CD14-positive monocyte (primary cell): ENCODE measurements at regions not wholly inside any gene's neighbourhood (a gene's known extent, or its start where the extent isn't known, plus 50 kb on each side); places are given as distances from the start of the nearest gene placed in this dataset.

Experiments used
- DNase-seq, 3 donors: peaks; one replicate each; pipeline ENCODE4 v3.0.0-alpha.2; 2011 to 2022
- H2AFZ ChIP-seq: 2 replicates; pipeline ENCODE4 v1.6.0; 2012; ENCODE audit warnings: mild to moderate bottlenecking, low read depth, low read length, inconsistent platforms; ENCODE audit not compliant: insufficient read depth, poor library complexity, severe bottlenecking
- H3K27ac ChIP-seq, 2 donors: 1 replicate in 1 of 2; 2 replicates in 1 of 2; pipeline ENCODE4 v1.5.1; 2012 to 2013; ENCODE audit warnings: low read length in 2 of 2, control low read depth in 1 of 2, inconsistent platforms in 1 of 2, low read depth in 1 of 2, mild to moderate bottlenecking in 1 of 2
- H3K27me3 ChIP-seq, 2 donors: one replicate each; pipeline versions ENCODE4 v1.6.0 to v1.6.1; 2011 to 2013; ENCODE audit warnings: low read length in 2 of 2; ENCODE audit not compliant: control insufficient read depth in 2 of 2, insufficient read depth in 2 of 2
- H3K36me3 ChIP-seq, 2 donors: replicated peaks in 1 of 2; 1 replicate in 1 of 2; 2 replicates in 1 of 2; pipeline versions ENCODE4 v1.5.1 to v1.6.1; 2012 to 2013; ENCODE audit warnings: low read length in 2 of 2, control low read depth in 1 of 2, inconsistent platforms in 1 of 2, mild to moderate bottlenecking in 1 of 2; ENCODE audit not compliant: insufficient read depth in 2 of 2, control insufficient read depth in 1 of 2
- H3K4me1 ChIP-seq, 2 donors: 1 replicate in 1 of 2; 2 replicates in 1 of 2; pipeline versions ENCODE4 v1.5.1 to v1.6.1; 2012 to 2013; ENCODE audit warnings: low read length in 2 of 2, control low read depth in 1 of 2, inconsistent platforms in 1 of 2, mild to moderate bottlenecking in 1 of 2, moderate library complexity in 1 of 2; ENCODE audit not compliant: insufficient read depth in 2 of 2, control insufficient read depth in 1 of 2
- H3K4me2 ChIP-seq: replicated peaks from 2 replicates; pipeline ENCODE3; 2012; ENCODE audit warnings: low read length, moderate library complexity, mild to moderate bottlenecking; ENCODE audit not compliant: poor library complexity, severe bottlenecking; ENCODE audit errors: extremely low read depth
- H3K4me3 ChIP-seq, 3 experiments: fragments of 200-600 bp in 1 of 3; sonication (generic) in 1 of 3; replicated peaks in 1 of 3; 1 replicate in 2 of 3; 2 replicates in 1 of 3; pipeline ENCODE4 v1.5.1; 2011 to 2013; ENCODE audit warnings: low read length in 3 of 3, mild to moderate bottlenecking in 3 of 3, control low read depth in 2 of 3, low read depth in 2 of 3, inconsistent platforms in 1 of 3, moderate library complexity in 1 of 3
- H3K79me2 ChIP-seq: 2 replicates; pipeline ENCODE4 v1.6.0; 2012; ENCODE audit warnings: mild to moderate bottlenecking, control low read depth, inconsistent platforms, low read length, moderate library complexity; ENCODE audit not compliant: insufficient read depth
- H3K9ac ChIP-seq: 2 replicates; pipeline ENCODE4 v1.6.0; 2017; ENCODE audit warnings: low read length, mild to moderate bottlenecking; ENCODE audit not compliant: insufficient read depth, poor library complexity, severe bottlenecking
- H3K9me3 ChIP-seq, 2 donors: replicated peaks in 1 of 2; 1 replicate in 1 of 2; 2 replicates in 1 of 2; pipeline versions ENCODE4 v1.5.1 to v1.6.1; 2012 to 2013; ENCODE audit warnings: low read length in 2 of 2, control low read depth in 1 of 2; ENCODE audit not compliant: control insufficient read depth in 1 of 2, insufficient read depth in 1 of 2
- H4K20me1 ChIP-seq: 2 replicates; pipeline ENCODE4 v1.6.0; 2012; ENCODE audit warnings: mild to moderate bottlenecking, low read length, control low read depth, moderate library complexity; ENCODE audit not compliant: insufficient read depth
- H3K27ac Mint-ChIP-seq, 7 donors: one replicate each; pipeline ENCODE4 v1.8.0; 2020; ENCODE audit warnings: mild to moderate bottlenecking in 7 of 7, mixed read lengths in 7 of 7, moderate library complexity in 6 of 7, inconsistent platforms in 2 of 7
- H3K27me3 Mint-ChIP-seq, 3 donors: one replicate each; pipeline ENCODE4 v1.8.0; 2021 to 2022; ENCODE audit warnings: low read depth in 3 of 3, mild to moderate bottlenecking in 3 of 3, mixed read lengths in 3 of 3, moderate library complexity in 3 of 3, inconsistent platforms in 1 of 3
- H3K36me3 Mint-ChIP-seq, 2 donors: one replicate each; pipeline ENCODE4 v1.8.0; 2020; ENCODE audit warnings: mixed read lengths in 2 of 2, inconsistent platforms in 1 of 2, mild to moderate bottlenecking in 1 of 2
- H3K4me1 Mint-ChIP-seq: one replicate; pipeline ENCODE4 v1.8.0; 2020; ENCODE audit warnings: mild to moderate bottlenecking, mixed read lengths
- H3K4me3 Mint-ChIP-seq, 2 donors: one replicate each; pipeline ENCODE4 v1.8.0; 2020; ENCODE audit warnings: mild to moderate bottlenecking in 2 of 2, mixed read lengths in 2 of 2, moderate library complexity in 1 of 2
- H3K9me3 Mint-ChIP-seq, 7 donors: one replicate each; pipeline ENCODE4 v1.8.0; 2020 to 2022; ENCODE audit warnings: mixed read lengths in 7 of 7, mild to moderate bottlenecking in 6 of 7, moderate library complexity in 6 of 7, inconsistent platforms in 2 of 7
- CTCF ChIP-seq: fragments of 200-600 bp; IDR thresholded peaks from one replicate; pipeline ENCODE4 v1.8.0; 2022; ENCODE audit warnings: antibody characterized with exemption, mild to moderate bottlenecking
- WGBS: methylation state at CpG from one replicate; pipeline ENCODE4 v1.1.5; 2013; ENCODE audit warnings: missing lambda C conversion rate; ENCODE audit not compliant: insufficient coverage; 5-methylcytosine and 5-hydroxymethylcytosine counted together
- intact Hi-C, 2 donors: fragments of 100-400 bp; cut with micrococcal nuclease; formaldehyde crosslinking; loops; one replicate each; pipeline versions ENCODE4 v1.15.0 to v1.15.1; 2023

DNA sequence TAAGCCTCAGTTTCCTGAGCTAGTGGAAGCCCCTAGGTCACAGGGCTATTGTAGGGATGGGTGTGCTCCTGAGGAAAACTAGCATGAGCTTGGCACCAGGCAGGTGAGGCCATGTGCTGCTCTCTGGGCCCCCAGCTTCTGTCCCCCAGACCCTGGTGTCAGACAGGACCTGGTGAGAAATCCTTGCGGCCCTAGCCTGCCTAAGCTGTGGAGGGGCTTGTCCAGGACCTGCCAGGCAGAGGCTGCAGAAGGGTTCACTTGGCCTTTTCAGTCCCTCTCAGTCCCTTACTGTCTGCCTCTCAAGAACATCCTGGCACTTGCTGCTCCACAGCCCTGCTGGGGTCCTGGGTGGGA, 58.4 kb downstream of the ZFP36L2 start:
- H4K20me1 ChIP-seq = no peaks in the 10 kb centered on the region
- 100% methylated on average over 1 of the region's 1 CpG for WGBS
- Mint-ChIP-seq H3K36me3 (peaks cover 2 to 4% of the 10 kb centered on the region in 2 donors), H3K27me3 (peaks cover 0 to 6% (median 2%) of the 10 kb centered on the region in 3 donors), H3K27ac (peak overlapping the region; percentile 98 to 100 (median 99)), H3K9me3 (peaks cover 0 to 2% (median 0%) of the 10 kb centered on the region in 7 donors), H3K4me3 (peak overlapping the region; percentile 80), H3K4me1 (peaks cover 81% of the 10 kb centered on the region)
- no peak for DNase-seq
- H3K4me3 ChIP-seq = peak overlapping the region in 1 of 3 experiments; percentile 33
- peak overlapping the region; percentile 80 for H3K4me2 ChIP-seq
- peak overlapping the region; percentile 91 to 92 for H3K27ac ChIP-seq
- TF ChIP-seq CTCF = no peak
- no peaks in the 10 kb centered on the region for H3K36me3 ChIP-seq
- intact Hi-C loops = loop anchor here in 1 of 2 donors (2.0 kb wide), 1 partner anchor 59 kb away; the partner anchor contains the start of gene ZFP36L2
- H3K9me3 ChIP-seq = no peaks in the 10 kb centered on the region
- peak overlapping the region; percentile 57 for H2AFZ ChIP-seq
- H3K4me1 ChIP-seq = peaks cover 76 to 86% of the 10 kb centered on the region in 2 donors
- peak overlapping the region; percentile 60 for H3K9ac ChIP-seq
- H3K79me2 ChIP-seq = peaks cover 17% of the 10 kb centered on the region
- H3K27me3 ChIP-seq = no peaks in the 10 kb centered on the region

DNA sequence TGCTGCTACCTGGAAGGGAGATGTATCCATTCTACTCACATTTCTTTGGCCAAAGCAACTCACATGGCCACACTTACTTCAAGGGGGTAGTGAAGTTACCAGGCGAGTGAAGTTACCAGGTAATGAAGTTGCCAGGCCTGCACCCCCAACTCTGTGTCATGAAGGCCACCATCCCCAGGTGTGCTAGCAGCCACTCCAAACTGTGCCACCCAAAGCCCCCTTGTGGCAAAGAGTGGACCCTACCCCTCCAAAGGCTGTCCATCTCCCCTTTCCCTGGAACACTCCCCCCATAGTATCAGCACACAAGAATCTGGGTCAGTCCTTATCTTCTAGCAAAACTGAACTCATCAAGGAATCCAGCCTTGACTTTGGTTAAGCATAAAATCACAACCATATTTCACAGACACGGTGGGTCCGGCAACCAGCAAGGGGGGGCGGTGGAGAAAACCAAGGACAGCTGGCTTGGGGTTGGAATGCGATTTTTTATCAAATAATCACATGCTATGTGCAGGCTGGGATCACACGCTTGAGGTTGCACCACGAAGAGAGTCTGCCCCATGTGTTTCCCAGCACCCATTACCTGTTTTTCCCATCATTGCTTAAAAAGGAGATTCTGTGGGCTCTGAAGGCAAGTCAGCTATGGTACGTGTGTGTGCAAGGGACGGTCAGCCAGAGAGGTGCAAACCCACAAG, 60.9 kb downstream of the ZFP36L2 start:
- peaks cover 0 to 2% (median 0%) of the 10 kb centered on the region in 7 donors for H3K9me3 Mint-ChIP-seq
- H4K20me1 ChIP-seq = no peaks in the 10 kb centered on the region
- no peaks in the 10 kb centered on the region for H3K9me3 ChIP-seq
- intact Hi-C loops = no loop called here
- H3K27ac ChIP-seq = no peak overlapping the region
- H3K36me3 ChIP-seq = no peaks in the 10 kb centered on the region
- DNase-seq = no peak
- H3K27me3 Mint-ChIP-seq = peaks cover 0 to 9% (median 2%) of the 10 kb centered on the region in 3 donors
- H3K27me3 ChIP-seq = no peaks in the 10 kb centered on the region
- H3K36me3 Mint-ChIP-seq = peaks cover 0 to 2% of the 10 kb centered on the region in 2 donors
- H3K4me2 ChIP-seq = no peak overlapping the region
- H3K4me1 ChIP-seq = peaks cover 58 to 68% of the 10 kb centered on the region in 2 donors
- WGBS = 89% methylated on average over 6 of the region's 9 CpGs
- H3K4me3 ChIP-seq = no peak overlapping the region
- TF ChIP-seq CTCF = no peak
- peaks cover 18% of the 10 kb centered on the region for H3K79me2 ChIP-seq
- peak overlapping the region in 1 of 7 donors; percentile 25 for H3K27ac Mint-ChIP-seq
- H3K9ac ChIP-seq = no peak overlapping the region
- peaks cover 66% of the 10 kb centered on the region for H3K4me1 Mint-ChIP-seq
- H2AFZ ChIP-seq = no peak overlapping the region
- no peak overlapping the region for H3K4me3 Mint-ChIP-seq
